Neural cell (in vitro differentiated cells): ENCODE measurements at regions not wholly inside any gene's neighbourhood (a gene's known extent, or its start where the extent isn't known, plus 50 kb on each side); places are given as distances from the start of the nearest gene placed in this dataset.

ENCODE experiments used
- H2AFZ ChIP-seq: fragments of 200-600, 300-800 bp; sonication (generic), shearing (Covaris generic); 2 replicates; pipeline ENCODE4 v1.6.0; 2014; ENCODE audit warnings: low read depth, mild to moderate bottlenecking, antibody characterized with exemption, low read length, moderate library complexity
- H3F3A ChIP-seq: fragments of 200-600 bp; shearing (Covaris generic); 2 replicates; pipeline ENCODE4 v1.6.1; 2016; ENCODE audit warnings: mild to moderate bottlenecking, moderate library complexity, mixed read lengths, antibody characterized with exemption, low read length; ENCODE audit not compliant: insufficient read depth, poor library complexity, severe bottlenecking
- H3K27ac ChIP-seq: fragments of 200-600, 300-800 bp; sonication (generic), shearing (Covaris generic); 2 replicates; pipeline ENCODE4 v1.5.1; 2014; ENCODE audit warnings: mild to moderate bottlenecking, low read length, moderate library complexity
- H3K27me3 ChIP-seq: fragments of 300-800, 200-600 bp; sonication (generic), shearing (Covaris generic); 2 replicates; pipeline ENCODE4 v1.6.0; 2014; ENCODE audit warnings: mild to moderate bottlenecking, low read depth, low read length, moderate library complexity; ENCODE audit not compliant: insufficient read depth
- H3K36me3 ChIP-seq: fragments of 300-800, 200-600 bp; sonication (generic), shearing (Covaris generic); 2 replicates; pipeline ENCODE4 v1.5.1; 2014; ENCODE audit warnings: mild to moderate bottlenecking, antibody characterized with exemption, low read length, moderate library complexity; ENCODE audit not compliant: insufficient read depth
- H3K4me2 ChIP-seq: fragments of 300-800, 200-600 bp; sonication (generic), shearing (Covaris generic); 2 replicates; pipeline ENCODE4 v1.6.0; 2014; ENCODE audit warnings: mild to moderate bottlenecking, low read length
- H3K4me3 ChIP-seq: fragments of 300-800, 200-600 bp; sonication (generic), shearing (Covaris generic); 2 replicates; pipeline ENCODE4 v1.5.1; 2014; ENCODE audit warnings: mild to moderate bottlenecking, low read length, moderate library complexity
- H3K79me2 ChIP-seq: fragments of 200-600 bp; shearing (Covaris generic); replicated peaks from 2 replicates; pipeline ENCODE4 v1.6.0; 2014; ENCODE audit warnings: mild to moderate bottlenecking, low read length, moderate library complexity; ENCODE audit not compliant: insufficient read depth
- H3K9ac ChIP-seq: fragments of 300-800, 200-600 bp; sonication (generic), shearing (Covaris generic); 2 replicates; pipeline ENCODE4 v1.6.1; 2016; ENCODE audit warnings: mild to moderate bottlenecking, low read length, mixed read lengths
- H3K9me2 ChIP-seq: fragments of 200-600 bp; shearing (Covaris generic); 2 replicates; pipeline ENCODE4 v1.6.1; 2016; ENCODE audit warnings: mild to moderate bottlenecking, low read length, mixed read lengths; ENCODE audit not compliant: insufficient read depth
- H3K9me3 ChIP-seq: fragments of 200-600, 300-800 bp; sonication (generic), shearing (Covaris generic); 2 replicates; pipeline ENCODE4 v1.6.1; 2016; ENCODE audit warnings: mild to moderate bottlenecking, mixed run types, low read length, moderate library complexity, mixed read lengths
- H4K20me1 ChIP-seq: fragments of 200-600 bp; shearing (Covaris generic); 2 replicates; pipeline ENCODE4 v1.6.1; 2016; ENCODE audit warnings: mild to moderate bottlenecking, mixed run types; ENCODE audit not compliant: insufficient read depth
- CTCF ChIP-seq: fragments of 450-650 bp; IDR thresholded peaks from 2 replicates; pipeline ENCODE4 v1.5.1; 2014; ENCODE audit warnings: antibody characterized with exemption, mild to moderate bottlenecking, moderate library complexity; ENCODE audit not compliant: poor library complexity, severe bottlenecking
- EP300 ChIP-seq: fragments of 450-650 bp; conservative IDR thresholded peaks from 2 replicates; pipeline ENCODE4 v1.6.1; 2014; ENCODE audit warnings: antibody characterized with exemption, mild to moderate bottlenecking, moderate library complexity; ENCODE audit not compliant: poor library complexity, severe bottlenecking
- EZH2 ChIP-seq: fragments of 200-600, 300-800 bp; shearing (Covaris generic), sonication (generic); IDR thresholded peaks from 2 replicates; pipeline ENCODE4 v1.6.1; 2014; ENCODE audit warnings: antibody characterized with exemption, low read length, borderline replicate concordance, mild to moderate bottlenecking; ENCODE audit not compliant: insufficient read depth, poor library complexity, severe bottlenecking
- MXI1 ChIP-seq: fragments of 450-650 bp; conservative IDR thresholded peaks from 2 replicates; pipeline ENCODE4 v1.6.1; 2014; ENCODE audit warnings: antibody characterized with exemption, mild to moderate bottlenecking; ENCODE audit not compliant: poor library complexity, severe bottlenecking
- POLR2AphosphoS5 ChIP-seq: IDR thresholded peaks from 2 replicates; pipeline ENCODE4 v1.6.1; 2012
- RAD21 ChIP-seq: fragments of 450-650 bp; conservative IDR thresholded peaks from 2 replicates; pipeline ENCODE4 v1.6.1; 2014; ENCODE audit warnings: antibody characterized with exemption, mild to moderate bottlenecking, moderate library complexity
- SMC3 ChIP-seq: fragments of 450-650 bp; conservative IDR thresholded peaks from 2 replicates; pipeline ENCODE4 v1.6.1; 2014; ENCODE audit warnings: antibody characterized with exemption, mild to moderate bottlenecking, moderate library complexity; ENCODE audit not compliant: poor library complexity
- TAF1 ChIP-seq: IDR thresholded peaks from 2 replicates; pipeline ENCODE4 v1.6.1; 2012; ENCODE audit warnings: low read depth
- TF ChIP-seq, protein P1 (sequence below): IDR thresholded peaks from 2 replicates; pipeline ENCODE4 v1.6.1; 2012; ENCODE audit warnings: borderline replicate concordance

- Histone ChIP-seq H3K36me3 (no peaks in the 10 kb centered on the region), H3K27me3 (no peaks in the 10 kb centered on the region), H3K79me2 (no peaks in the 10 kb centered on the region), H3K27ac (peak overlapping the region; percentile 35), H4K20me1 (no peaks in the 10 kb centered on the region), H2AFZ (no peak overlapping the region), H3K9ac (no peak overlapping the region), H3K9me2 (no peaks in the 10 kb centered on the region), H3K4me3 (no peak overlapping the region), H3K4me2 (no peak overlapping the region), H3K9me3 (no peaks in the 10 kb centered on the region), H3F3A (no peaks in the 10 kb centered on the region)
- TF ChIP-seq TAF1 (no peak), EP300 (no peak), RAD21 (no peak), CTCF (no peak), SMC3 (no peak), MXI1 (no peak), EZH2 (no peak)
- TF ChIP-seq, protein P1, sequence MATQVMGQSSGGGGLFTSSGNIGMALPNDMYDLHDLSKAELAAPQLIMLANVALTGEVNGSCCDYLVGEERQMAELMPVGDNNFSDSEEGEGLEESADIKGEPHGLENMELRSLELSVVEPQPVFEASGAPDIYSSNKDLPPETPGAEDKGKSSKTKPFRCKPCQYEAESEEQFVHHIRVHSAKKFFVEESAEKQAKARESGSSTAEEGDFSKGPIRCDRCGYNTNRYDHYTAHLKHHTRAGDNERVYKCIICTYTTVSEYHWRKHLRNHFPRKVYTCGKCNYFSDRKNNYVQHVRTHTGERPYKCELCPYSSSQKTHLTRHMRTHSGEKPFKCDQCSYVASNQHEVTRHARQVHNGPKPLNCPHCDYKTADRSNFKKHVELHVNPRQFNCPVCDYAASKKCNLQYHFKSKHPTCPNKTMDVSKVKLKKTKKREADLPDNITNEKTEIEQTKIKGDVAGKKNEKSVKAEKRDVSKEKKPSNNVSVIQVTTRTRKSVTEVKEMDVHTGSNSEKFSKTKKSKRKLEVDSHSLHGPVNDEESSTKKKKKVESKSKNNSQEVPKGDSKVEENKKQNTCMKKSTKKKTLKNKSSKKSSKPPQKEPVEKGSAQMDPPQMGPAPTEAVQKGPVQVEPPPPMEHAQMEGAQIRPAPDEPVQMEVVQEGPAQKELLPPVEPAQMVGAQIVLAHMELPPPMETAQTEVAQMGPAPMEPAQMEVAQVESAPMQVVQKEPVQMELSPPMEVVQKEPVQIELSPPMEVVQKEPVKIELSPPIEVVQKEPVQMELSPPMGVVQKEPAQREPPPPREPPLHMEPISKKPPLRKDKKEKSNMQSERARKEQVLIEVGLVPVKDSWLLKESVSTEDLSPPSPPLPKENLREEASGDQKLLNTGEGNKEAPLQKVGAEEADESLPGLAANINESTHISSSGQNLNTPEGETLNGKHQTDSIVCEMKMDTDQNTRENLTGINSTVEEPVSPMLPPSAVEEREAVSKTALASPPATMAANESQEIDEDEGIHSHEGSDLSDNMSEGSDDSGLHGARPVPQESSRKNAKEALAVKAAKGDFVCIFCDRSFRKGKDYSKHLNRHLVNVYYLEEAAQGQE, result no peak
These were observed 962.3 kb downstream of the EFNB2 start for GRCh38 chr13:105573136-105573535.

DNA sequence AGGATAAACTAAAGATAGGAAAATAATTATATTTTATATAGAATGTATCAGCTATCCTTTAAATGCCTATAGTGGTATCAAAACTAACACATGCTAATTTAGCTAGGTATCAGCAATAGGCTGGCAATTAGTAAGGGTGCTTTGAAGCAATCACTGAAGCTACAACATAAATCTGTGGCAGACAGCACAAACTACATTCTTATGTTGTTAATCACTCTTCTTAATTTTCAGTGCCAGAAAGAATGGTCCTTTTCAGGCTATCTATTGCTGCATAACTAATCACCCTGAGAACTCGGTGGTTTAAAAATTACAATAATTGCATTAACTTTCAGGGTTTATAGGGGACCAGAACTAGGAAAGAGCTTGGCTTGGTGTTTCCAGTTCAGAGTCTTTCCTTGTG is 963.1 kb downstream of the EFNB2 start:
- H3K9me2 ChIP-seq, result no peaks in the 10 kb centered on the region
- TF ChIP-seq RAD21 (no peak), POLR2AphosphoS5 (no peak)
- no peaks in the 10 kb centered on the region for H4K20me1 ChIP-seq
- H3K36me3 ChIP-seq, result no peaks in the 10 kb centered on the region
- H3K4me3 ChIP-seq, result no peak overlapping the region
- H3K27me3 ChIP-seq, result no peaks in the 10 kb centered on the region
- H3F3A ChIP-seq, result no peaks in the 10 kb centered on the region
- H3K4me2 ChIP-seq, result no peak overlapping the region
- H3K9me3 ChIP-seq, result no peaks in the 10 kb centered on the region
- H2AFZ ChIP-seq, result no peak overlapping the region
- H3K9ac ChIP-seq, result no peak overlapping the region
- H3K79me2 ChIP-seq, result no peaks in the 10 kb centered on the region
- H3K27ac ChIP-seq, result no peak overlapping the region

- H3K4me2 ChIP-seq, result no peak overlapping the region
- H3K9me2 ChIP-seq, result no peaks in the 10 kb centered on the region
- no peak for TF ChIP-seq RAD21
- TF ChIP-seq CTCF, result no peak
- no peak for TF ChIP-seq POLR2AphosphoS5
- no peak for TF ChIP-seq TAF1
- no peak for TF ChIP-seq EZH2
- no peak for TF ChIP-seq SMC3
- TF ChIP-seq MXI1, result no peak
- TF ChIP-seq EP300, result no peak
- TF ChIP-seq, protein P1, result no peak
- H3K4me3 ChIP-seq, result no peak overlapping the region
- no peaks in the 10 kb centered on the region for H3K9me3 ChIP-seq
- no peaks in the 10 kb centered on the region for H3K36me3 ChIP-seq
- no peak overlapping the region for H3K9ac ChIP-seq
- no peaks in the 10 kb centered on the region for H3K27me3 ChIP-seq
- H2AFZ ChIP-seq, result no peak overlapping the region
- H3K27ac ChIP-seq, result no peak overlapping the region
- no peaks in the 10 kb centered on the region for H4K20me1 ChIP-seq
- H3F3A ChIP-seq, result no peaks in the 10 kb centered on the region
- no peaks in the 10 kb centered on the region for H3K79me2 ChIP-seq
These were observed 965.6 kb downstream of the EFNB2 start for GRCh38 chr13:105569816-105570215.
